ENCODE measurements at regions not wholly inside any gene's neighbourhood (a gene's known extent, or its start where the extent isn't known, plus 50 kb on each side); places are given as distances from the start of the nearest gene placed in this dataset.

DNA sequence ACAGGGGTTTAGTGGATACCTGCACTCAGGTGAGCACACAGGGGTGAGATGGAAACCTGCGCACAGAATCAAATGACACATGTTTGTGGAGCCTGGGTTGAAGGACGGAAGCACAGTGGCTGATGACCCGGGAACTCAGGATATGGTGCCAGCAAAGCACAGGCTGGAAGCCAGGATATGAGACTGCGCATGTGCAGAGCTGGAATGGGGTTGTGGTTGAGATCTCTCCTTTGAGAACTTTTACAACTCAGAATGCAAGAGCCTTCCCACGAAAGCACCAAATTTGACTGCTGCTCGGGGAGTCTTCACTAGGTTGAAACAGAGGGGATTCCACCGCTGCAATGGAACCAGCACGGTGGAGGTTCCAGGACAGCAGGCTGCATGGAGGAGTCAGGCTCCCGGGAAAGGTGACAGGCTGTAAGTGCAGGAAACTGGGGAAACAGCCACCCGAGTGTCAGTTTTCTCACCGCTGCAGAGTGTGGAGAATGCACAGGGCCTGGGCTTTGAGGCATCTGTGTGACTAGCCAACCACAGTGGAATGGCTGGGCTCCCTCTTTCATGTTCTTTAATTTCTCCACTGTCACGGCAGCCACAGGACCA, 133.4 kb upstream of the TCERG1L start:
- no peak for DNase-seq (ENCODE audit: low read depth, low spot score)

DNA sequence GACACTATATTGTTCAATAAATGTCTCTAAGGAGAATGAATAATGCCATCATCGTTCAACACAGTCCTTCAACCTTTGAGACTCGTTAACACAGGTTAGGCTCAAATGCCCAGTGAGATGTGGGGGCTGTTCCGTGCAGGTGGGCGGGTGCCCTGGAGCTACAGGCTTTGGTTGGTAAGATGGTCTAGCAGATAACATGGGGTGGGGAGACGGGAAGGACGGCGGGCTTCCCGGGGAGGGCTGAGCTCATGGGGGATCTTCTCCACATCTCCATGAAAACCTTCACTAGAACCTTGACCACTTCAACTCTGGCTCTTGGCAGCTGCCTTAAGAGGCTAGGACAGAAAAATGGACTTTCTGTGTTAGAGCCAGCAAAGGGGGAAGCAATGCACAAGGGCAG, 134.1 kb upstream of the TCERG1L start:
- DNase-seq (ENCODE audit: low read depth, low spot score): no peak

DNA sequence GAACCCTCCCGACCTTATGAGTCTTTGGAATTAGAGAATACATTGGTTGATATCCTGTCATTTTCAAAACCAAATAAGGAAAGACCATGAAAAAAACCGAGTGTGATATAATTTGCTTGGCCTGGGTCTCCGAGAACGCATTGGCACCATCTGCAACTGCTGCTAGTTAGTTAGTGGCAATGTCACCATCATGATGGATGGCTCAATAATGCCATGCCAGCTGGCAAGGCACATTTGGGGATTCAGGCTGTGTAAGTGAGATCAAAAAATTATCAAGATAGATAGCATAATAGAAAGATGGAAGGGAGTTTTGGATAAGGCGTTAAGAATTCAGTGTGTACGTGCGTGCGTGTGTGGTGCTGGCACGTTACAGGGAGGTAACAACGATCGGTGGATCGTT, 134.7 kb upstream of the TCERG1L start:
- DNase-seq (ENCODE audit: low read depth, low spot score): no peak

DNA sequence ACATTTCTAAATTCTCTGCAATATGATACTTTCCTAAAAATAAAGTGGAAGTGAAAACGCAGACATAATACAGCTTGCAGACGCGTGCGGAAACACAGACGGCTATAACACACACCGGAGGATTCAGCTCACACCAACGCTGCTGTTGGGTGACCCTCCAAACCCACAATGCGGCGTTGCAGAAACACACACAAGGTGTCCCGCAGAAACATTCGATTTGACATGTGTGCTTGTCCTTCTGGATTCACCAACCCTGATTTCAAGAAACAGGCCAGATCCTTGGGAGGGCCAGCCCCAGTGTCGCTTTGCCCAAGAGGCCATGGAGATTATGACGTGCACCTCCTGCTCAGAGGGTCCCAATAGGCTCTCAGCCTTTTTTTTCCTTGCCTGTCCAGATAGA, 136.7 kb upstream of the TCERG1L start:
- DNase-seq (ENCODE audit: low read depth, low spot score): no peak

DNA sequence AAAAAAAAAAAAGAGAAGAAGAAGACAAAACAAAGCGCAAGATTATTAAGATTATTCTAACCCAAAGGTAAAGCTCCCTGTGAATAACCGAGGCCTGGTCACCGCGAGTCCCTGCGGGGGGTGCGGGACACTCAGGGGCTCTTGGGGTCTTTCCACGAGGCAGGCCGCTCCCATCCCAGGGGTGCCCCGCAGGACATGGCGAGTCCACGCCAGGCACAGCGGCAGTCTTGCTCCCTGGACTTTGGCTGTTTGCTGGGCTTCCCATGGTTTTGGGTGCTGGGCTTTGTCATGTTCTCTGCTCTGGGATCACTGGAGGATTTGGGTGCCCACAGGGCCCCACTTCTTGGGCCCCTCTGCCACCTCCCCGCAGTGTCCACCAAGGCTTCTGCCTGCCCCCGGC, 137.4 kb upstream of the TCERG1L start:
- DNase-seq (ENCODE audit: low read depth, low spot score): no peak

DNA sequence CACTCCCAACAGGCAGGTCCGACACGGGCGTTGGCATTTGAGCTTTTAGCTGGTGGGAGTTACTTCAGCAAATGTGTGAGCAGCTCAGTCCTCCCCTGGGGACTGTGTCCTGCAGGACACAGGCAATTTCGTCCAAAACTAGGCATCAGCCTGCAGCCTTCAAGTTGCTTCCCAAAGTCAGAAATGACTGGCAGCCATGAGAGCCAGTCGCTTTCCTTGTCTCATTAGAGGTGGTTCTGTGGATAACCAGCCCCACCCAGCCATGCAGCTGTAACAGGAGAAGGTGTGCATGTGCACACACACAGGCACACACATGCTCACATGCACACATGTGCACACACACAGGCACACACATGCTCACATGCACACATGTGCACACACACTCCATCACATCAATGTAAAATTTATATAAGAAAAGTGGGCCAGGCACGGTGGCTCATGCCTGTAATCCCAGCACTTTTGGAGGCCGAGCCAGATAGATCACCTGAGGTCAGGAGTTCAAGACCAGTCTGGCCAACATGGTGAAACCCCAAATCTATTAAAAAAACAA, 138.8 kb upstream of the TCERG1L start:
- DNase-seq (ENCODE audit: low read depth, low spot score): no peak

DNA sequence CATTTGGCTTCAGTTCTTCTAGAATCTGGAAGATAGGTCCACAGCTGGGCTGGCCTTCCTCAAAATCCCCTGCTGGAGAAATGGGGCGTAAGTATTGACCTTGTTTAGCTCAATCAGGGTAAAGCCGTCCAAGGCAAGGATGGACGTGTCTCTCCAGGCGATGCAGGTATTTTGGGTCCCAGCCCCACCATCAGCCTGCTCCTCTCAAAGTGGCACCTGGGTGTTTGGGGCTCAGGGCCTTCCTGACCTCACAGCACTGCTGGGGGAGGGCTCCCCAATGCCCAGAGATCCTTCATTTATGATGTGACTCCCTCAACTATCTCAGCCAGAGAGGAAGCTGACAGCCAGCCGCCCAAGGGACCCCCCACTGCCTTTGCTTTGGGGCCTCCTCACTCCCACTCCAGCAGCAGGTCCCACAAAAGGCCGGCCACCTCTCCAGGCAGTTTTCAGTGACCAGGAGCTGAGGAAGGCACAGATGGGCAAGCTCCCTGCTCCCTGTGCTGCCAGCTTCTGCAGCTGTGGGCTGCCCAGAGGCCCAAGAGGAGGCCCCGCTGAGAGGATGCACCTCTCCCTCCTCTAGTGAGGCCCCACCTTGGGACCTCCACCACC, 140.0 kb upstream of the TCERG1L start:
- no peak for DNase-seq (ENCODE audit: low read depth, low spot score)

DNA sequence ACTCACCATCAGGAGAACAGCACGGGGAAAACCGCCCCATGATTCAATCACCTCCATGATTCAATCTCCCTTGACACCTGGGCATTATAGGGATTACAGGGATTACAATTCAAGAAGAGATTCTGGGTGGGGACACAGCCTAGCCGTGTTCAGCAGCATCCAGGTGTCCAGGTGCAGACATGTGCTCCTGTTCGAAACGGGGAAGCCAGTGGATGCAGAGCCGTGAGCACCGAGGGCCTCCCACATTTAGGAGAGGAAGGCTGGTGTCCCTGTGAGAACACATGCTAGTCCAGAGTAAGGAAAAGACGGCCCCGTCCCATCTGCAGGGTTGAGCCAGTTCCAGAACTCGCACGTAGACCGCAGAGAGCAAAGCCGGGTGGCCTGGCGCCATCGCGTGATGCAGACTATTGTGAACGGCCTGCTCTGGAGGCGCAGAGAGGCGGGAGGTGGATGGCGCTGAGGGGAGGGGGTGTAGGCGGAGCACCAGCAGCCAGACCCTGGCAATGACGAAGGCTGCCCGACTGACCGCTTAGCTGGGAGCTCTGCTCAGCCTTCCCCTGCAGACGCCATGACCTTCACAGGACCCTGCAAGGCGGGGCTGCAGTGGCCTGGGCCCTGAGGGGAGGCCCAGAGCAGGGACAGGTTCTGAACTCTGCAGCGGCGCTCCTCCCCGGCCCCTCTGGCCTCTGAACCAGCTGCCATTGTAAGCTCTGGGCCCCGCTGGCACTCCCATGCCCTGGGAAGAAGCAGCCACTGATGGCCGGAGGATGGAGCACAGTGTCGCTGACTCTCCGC, 141.6 kb upstream of the TCERG1L start:
- DNase-seq (ENCODE audit: low read depth, low spot score): peak; percentile 85

DNA sequence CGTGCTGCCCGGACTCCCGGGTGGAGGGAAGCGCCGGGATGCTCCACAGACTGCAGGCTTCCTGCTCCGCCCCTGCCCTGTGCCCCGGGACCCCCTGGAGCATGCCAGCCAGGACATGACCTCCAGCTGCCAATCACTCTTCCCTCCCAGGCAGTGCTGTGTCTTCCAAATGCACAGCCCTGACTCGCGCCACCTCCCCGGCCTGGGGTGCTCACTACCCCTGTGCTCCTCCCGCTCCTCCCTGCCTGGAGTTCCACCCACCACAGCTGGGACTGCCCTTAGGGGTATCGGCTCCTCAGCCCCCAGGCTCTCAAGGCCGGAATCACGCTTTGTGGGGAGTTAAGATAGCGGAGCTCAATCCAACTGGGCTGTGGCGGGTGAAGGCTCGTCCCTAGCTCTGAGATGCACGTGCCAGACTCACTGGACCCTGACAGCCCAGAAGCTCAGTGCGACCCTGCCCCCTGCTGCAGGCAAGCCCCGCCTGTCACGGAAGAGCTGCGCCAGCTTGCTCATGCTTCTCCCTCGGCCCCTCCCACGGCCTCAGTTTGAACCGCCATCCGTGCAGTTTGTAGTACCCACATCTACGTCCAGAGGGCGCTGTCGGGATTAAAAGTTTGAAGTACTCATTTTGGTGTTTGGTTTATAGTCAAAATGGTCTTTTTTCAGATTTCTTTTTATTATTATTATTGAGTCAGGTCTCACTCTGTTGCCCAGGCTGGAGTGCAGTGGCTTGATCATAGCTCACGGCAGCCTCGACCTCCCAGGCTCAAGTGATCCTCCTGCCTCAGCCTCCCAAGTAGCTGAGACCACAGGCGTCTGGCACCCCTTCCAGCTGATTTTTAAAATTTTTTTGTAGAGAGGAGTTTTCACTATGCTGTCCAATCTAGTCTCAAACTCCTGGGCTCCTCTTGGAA, 142.5 kb upstream of the TCERG1L start:
- DNase-seq (ENCODE audit: low read depth, low spot score): peak; percentile 95

DNA sequence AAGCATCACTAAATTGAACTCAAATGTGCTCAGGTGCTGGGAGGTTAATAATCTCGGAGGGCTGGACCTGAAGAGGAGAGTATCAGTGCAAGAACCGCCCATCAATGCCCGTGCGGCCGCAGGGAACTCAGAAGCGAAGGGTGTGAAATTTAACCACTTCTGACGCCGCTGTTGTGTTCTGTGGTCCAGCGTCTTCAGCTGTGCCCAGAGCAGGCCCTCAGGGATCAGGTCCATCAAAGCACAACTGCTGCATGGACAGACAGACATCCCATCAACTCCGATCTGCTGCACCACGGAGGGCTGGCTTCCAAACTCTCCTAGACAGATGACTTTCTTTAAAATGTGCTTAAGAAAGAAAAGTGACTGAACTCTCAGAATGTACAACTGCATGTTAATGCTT, 144.9 kb upstream of the TCERG1L start:
- no peak for DNase-seq (ENCODE audit: low read depth, low spot score)

DNA sequence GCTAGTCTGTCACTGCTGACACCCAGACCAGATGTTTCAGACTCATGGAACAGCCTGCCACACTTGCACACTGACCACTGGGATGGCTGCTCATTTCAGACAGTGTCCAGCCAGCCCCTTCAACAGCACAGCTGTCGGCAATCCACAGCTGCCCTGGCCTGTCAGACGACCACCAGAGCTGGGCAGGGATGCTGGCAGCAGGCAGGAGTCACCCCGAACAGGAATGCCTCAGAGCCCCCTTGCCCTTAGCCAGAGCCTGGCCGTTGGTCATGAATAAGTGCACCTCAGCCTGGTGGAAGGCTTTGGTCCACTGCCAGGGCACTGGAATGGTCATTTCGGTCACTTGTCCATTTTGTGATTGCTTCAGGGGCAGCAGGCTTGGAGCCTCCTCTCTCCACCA, 149.6 kb upstream of the TCERG1L start:
- no peak for DNase-seq (ENCODE audit: low read depth, low spot score)

DNA sequence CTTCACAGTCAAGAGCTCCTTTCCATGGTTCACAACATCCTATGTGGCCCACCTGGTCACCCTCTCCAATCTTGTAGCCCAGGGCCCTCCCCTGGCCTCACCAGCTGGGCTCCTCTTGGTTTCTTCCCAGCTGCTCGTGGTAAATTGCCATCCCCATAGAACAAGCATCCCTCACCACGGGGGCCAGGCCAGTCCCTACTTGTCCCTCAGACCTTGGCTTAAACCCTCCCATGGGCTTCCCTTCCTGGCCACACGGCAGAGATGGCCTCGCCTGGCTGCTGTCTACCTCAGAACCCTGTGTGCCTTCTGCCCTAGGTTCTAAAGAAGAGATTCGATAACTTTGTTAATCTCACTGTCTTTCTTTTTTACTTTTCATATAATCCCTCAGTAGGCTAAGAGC, 153.3 kb upstream of the TCERG1L start:
- no peak for DNase-seq (ENCODE audit: low read depth, low spot score)

DNA sequence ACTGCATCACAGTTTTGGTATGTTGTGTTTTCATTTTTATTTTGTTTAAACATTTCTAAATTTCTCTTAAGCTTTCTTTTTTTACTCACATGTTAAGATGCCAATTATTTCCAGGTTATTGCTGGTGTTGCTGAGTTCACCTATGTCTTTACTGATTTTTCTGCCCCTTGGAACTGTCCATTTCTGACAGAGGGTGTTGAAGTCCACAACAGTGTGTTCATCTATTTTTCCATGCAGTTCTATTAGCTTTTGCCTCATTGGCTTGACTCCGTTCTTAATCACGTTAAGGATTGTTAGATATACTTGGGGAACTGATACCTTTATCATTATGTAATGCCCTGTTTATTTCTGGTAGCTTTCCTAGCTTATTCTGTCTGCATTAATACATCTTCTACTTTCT, 158.0 kb upstream of the TCERG1L start:
- DNase-seq (ENCODE audit: low read depth, low spot score): no peak

DNA sequence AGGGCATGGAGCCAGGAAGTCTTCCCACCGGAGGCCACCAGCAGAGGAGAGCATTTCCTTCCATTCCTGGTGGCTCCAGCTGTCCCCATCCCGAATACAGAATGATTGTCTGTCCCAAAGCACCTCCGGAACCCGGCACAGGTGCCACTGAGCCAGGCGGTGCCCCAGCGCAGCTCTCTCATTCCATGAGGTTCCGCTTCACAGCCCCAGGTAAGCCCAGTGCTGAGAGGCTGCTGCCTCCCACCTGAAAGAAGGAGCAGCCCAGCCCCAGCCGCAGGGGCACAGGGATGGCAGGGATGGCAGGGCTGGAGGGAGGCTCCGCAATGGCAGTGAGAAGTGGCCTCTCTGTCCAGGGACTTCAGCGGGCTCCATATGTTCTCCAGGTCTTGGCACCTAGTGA, 162.1 kb upstream of the TCERG1L start:
- no peak for DNase-seq (ENCODE audit: low read depth, low spot score)

DNA sequence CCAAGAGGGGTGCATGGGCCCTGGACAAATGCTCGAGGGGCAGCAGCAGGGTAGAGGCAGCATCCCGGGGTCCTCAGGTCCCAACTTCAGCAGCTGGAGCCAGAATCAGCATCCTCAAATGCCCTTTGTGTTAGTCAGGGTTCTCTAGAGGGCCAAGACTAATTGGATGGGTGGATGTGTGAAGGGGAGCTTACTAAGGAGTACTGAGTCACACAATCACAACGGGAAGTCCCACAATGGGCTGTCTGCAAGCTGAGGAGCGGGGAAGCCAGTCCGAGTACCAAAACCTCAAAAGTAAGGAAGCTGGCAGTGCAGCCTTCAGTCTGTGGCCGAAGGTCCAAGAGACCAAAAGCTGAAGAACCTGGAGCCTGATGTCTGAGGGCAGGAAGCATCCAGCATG, 162.9 kb upstream of the TCERG1L start:
- DNase-seq (ENCODE audit: low read depth, low spot score): no peak

DNA sequence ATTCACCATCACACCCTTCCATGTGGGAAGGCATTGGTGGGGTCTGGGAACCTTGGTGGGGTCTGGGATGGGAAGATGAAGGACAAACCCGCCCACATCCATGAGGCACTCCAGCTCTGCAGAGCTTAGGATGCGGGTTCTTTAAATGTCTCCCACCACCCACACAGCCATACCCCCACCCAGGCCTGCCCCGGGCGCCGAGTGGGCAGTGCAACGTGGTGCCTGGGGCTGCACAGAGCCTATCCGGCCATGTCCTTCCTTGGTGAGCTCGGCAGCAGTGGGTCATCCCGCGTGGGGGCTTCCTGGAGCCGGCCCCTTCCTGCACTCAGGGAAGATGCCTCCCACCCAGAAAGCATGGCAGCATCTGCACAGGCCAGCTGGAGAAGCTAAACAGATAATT, 163.5 kb upstream of the TCERG1L start:
- DNase-seq (ENCODE audit: low read depth, low spot score): no peak

DNA sequence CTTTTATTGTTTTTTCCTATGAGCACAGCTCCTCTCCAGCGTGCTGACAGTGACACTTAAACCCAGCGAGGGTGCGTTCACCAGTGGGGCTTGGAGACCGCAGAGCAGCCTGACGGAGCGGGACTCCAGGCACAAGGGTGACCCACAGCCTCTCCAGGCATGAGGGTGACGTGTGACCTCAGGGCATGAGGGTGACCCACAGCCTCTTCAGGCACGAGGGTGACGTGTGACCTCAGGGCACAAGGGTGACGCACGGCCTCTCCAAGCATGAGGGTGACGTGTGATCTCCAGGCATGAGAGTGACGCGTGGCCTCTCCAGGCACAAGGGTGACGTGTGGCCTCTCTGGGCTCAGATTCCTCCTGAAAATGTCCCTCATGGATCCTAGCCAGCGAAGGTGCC, 164.3 kb upstream of the TCERG1L start:
- no peak for DNase-seq (ENCODE audit: low read depth, low spot score)

DNA sequence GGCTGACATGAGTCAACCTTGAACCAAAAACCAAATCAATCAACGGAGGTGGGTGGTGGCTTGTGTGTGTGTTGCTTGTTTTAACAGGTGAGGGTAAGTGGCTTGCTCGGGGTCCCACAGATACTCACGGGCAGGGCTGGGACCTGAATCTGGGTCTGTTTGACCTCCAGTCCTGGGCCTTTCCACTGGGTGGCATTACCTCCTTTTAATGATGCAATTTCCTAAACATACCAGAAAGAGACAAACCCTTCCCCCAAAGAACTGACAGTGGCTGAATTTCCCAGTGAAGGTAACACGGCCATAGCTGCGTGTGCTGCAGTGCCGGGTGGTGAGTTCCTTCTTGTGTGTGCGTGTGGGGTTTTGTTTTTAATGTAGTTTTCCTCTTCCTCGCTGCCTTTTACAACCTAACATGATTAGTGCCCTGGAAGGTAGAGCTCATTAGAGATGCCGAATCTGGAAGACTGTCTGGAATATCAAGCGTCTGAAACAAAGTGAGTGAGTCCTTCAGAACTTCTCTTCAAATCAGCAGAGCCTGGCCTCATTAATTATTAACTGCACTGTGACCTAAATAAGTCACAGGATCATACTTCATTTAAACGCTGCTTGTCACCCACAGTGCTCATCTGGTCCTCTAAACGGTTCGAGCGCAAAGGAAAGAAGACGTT, 166.1 kb upstream of the TCERG1L start:
- peak; percentile 38 for DNase-seq (ENCODE audit: low read depth, low spot score)

DNA sequence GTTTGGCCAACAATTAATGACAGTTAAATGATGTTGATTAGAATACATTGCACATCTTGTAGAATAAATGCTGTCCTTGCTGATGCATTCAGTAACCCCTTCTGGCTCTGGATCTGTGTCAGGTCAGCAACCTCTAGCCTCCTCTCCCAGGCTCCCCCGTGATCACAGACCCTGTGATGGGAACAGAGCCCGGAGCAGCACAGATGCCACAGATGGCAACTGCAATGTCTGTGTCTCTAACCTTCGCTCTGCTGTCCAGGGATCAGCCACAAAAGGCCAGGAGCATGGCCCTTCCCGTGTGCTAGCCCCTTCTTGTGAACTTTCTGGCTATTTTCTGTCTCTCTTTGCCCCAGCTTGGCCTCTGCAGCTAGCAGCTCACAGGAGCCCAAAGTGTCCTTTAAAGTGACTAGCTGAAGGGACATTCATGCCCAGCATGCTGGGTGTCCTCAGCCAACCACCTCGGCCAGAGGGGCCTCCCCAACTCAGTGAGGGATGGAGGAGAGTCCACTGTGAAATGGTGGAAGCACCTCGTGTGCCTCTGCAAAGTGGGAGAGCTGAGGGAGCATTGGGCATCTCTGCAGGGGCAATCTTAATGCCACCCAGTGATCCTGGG, 167.0 kb upstream of the TCERG1L start:
- no peak for DNase-seq (ENCODE audit: low read depth, low spot score)

DNA sequence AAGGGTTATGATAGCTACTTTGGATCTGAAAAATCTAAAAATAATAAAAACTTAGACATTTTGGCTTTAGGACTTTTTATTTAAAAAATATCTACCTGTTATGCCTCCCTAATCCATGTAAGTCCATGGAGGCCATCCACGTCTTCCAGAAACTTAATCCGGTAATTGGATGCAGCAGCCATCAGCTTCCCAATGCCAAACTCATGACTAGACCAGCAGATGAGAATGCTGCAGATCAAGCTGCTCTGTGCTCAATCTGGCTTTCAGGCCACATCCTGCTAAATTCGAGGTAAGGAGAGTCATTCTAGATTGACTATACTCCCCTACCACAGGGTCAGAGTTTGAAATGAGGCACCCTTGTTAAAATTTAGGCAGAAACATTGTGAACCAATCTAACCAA, 168.5 kb upstream of the TCERG1L start:
- DNase-seq (ENCODE audit: low read depth, low spot score): no peak

DNA sequence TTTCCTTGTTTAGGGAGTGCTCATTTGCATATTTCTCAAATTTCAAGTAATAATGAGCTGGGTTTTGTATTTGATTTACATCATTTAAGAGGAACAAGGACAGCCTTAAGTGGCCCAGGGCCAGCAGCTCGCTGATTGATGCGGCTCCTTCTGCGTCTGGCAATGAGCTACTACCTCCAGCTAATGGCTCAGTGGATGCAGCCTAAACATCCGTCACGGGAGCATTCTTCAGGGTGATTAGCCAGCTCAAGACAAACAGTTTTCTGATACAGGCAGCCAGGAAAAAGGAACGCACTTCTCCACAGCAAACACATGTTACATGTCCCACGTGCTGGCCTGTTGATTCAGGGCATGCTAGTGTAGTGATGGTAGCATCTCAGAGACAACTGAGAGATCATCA, 169.3 kb upstream of the TCERG1L start:
- DNase-seq (ENCODE audit: low read depth, low spot score): no peak
